HS-27A (cell line): ENCODE measurements at regions not wholly inside any gene's neighbourhood (a gene's known extent, or its start where the extent isn't known, plus 50 kb on each side); places are given as distances from the start of the nearest gene placed in this dataset.

Source experiments
- DNase-seq: peaks from one replicate; pipeline ENCODE4 v3.0.0-alpha.2; 2012; ENCODE audit warnings: low read depth, missing footprints

- no peak for DNase-seq
Observed at GRCh38 chr10:35739998-35740397, 97.9 kb upstream of the FZD8 start.

DNA sequence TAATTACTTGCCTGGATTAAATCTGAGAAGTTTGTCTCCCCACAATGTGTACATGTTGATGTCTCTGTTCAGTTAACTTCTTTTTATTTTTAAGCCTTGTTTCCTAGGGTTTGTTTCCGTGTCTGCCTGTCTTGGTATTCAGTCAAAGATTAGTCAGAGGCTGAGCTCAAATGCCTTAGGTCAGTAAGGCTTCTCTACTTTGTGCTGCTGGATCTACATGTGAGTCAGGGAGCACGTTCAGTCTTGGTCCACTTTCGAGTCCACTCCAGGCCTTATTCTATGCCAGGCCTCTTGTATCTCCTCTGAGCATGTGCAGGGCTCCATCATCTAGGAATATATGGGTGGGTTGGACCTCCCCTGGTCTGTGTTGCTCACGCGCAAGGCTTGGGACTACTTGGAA, 93.3 kb upstream of the FZD8 start:
- DNase-seq, result no peak

DNA sequence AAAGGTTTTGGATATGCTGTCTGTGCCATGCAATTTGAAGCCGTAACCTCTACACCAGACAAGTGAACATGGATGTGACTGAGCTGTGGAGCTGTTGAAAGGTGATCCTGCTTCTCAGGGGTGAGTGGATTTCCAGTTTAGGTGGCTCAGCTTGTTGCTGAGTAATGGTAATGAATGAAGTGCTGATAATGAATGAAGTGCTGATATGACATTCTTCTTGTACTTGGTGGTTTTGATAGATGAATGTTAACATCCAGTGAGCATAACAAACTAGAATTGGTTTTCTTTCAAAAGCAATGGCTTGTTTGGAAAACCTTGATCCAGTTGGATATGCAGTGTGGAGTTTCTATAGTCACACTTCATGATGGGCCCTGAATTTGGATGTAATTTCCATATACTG, 89.7 kb upstream of the FZD8 start:
- DNase-seq, result no peak

GRCh38 chr10:35728341-35728740, 86.2 kb upstream of the FZD8 start:
- DNase-seq, result no peak

DNA sequence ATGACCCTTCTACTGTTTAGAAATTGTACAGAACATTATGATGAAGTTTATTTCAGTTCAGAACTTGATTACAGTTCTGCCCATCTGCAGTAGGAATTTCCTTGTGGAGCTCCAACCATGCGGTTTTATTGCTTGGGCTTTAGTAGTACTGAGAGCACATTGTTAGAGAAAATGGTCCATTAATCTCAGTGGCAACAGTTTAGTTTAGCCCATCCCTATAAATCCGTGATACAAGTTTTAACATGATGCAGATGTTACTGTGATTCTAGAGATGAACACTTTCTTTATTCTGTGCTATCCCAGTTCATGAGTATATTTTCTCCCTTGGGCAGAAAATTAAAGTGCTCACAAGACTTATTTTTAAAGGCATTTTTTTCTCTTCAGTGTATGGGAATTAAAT, 84.8 kb upstream of the FZD8 start:
- DNase-seq, result no peak

DNA sequence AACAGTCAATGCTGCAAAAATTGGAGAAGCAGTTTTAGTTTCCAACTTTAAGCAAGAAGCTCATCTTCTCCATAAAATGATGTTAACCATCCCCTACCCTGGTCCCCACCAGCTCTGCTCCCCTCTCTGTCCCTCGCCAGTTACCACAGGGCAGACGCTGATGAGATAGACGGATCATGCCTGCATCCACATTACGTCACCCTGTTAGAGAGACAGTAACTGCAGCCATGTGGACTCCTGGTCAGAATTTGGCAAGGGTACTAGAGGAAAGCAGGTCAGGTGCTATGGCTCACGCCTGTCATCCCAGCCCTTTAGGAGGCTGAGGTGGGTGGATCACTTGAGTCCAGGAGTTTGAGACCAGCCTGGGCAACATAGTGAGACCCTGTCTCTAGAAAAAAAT, 81.9 kb upstream of the FZD8 start:
- DNase-seq, result no peak

DNA sequence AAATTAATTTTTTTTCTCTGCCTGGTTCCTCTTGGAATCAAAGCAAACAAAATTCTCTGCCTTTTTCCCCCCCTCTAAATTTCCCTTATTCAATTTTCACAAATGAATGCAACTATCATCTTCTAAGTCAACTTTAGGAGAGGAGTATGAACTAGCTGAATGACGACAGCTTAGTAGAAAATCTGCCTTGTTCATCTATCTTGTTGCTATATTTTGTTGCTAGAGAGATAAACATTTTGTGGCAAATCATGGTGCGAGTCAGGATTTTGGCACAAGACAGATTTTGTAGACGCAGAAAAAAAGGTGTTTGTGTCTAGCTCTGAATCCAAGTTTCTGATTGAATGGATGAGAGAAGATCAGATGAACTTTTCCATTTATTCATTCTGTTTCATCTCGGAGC, 81.0 kb upstream of the FZD8 start:
- no peak for DNase-seq

- no peak for DNase-seq
Observed at GRCh38 chr10:35722636-35723035, 80.5 kb upstream of the FZD8 start.

GRCh38 chr10:35722226-35722625, 80.1 kb upstream of the FZD8 start:
- no peak for DNase-seq

DNA sequence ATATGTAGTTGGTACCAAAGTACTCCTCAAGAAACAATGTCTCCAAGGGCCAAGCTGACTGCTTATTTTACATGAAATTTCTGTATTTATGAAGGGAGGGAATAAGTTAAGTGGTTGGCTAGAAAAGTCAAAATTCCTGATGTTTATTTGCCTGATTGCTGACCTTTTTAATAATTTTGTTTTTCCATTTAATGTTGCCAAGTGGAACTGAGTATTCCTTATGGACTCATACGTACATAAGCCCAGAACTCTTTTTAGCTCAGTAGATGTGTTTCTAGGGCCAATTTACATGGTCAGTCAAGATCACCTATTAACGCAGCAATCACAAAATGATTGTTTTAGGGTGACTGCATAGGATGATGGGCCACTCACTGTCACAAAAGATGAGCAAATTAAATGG, 78.3 kb upstream of the FZD8 start:
- DNase-seq, result no peak

GRCh38 chr10:35716776-35717175, 74.7 kb upstream of the FZD8 start:
- no peak for DNase-seq

GRCh38 chr10:35712486-35712885, 70.4 kb upstream of the FZD8 start:
- no peak for DNase-seq

GRCh38 chr10:35711615-35712411, 69.7 kb upstream of the FZD8 start:
- no peak for DNase-seq

GRCh38 chr10:35707642-35708425, 65.7 kb upstream of the FZD8 start:
- DNase-seq, result no peak

GRCh38 chr10:35706959-35707358, 64.9 kb upstream of the FZD8 start:
- no peak for DNase-seq

DNA sequence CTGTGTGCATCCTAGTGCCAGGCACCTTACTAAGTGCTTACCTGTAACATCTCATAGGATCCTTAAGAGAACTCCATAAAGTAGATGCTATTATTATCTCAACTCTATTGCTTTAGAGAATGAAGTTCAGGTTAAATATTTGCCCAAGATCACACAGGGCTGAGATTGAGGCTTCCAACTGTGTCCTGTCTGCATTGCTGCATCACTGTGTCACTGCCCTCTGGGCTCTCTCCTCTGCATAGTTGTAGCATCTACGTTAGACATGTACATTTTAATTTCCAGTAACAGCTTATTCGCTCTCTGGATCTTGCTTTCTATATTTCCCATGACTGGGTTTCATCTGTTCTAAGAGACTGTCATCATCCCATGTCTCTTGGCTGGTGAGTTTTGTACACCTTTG, 63.6 kb upstream of the FZD8 start:
- no peak for DNase-seq

- no peak for DNase-seq
Observed at GRCh38 chr10:35705051-35705450, 63.0 kb upstream of the FZD8 start.

GRCh38 chr10:35704401-35704800, 62.3 kb upstream of the FZD8 start:
- no peak for DNase-seq

- DNase-seq, result no peak
Observed at GRCh38 chr10:35700487-35700882, 58.4 kb upstream of the FZD8 start.

- DNase-seq, result no peak
Observed at GRCh38 chr10:35699848-35700486, 57.9 kb upstream of the FZD8 start.

DNA sequence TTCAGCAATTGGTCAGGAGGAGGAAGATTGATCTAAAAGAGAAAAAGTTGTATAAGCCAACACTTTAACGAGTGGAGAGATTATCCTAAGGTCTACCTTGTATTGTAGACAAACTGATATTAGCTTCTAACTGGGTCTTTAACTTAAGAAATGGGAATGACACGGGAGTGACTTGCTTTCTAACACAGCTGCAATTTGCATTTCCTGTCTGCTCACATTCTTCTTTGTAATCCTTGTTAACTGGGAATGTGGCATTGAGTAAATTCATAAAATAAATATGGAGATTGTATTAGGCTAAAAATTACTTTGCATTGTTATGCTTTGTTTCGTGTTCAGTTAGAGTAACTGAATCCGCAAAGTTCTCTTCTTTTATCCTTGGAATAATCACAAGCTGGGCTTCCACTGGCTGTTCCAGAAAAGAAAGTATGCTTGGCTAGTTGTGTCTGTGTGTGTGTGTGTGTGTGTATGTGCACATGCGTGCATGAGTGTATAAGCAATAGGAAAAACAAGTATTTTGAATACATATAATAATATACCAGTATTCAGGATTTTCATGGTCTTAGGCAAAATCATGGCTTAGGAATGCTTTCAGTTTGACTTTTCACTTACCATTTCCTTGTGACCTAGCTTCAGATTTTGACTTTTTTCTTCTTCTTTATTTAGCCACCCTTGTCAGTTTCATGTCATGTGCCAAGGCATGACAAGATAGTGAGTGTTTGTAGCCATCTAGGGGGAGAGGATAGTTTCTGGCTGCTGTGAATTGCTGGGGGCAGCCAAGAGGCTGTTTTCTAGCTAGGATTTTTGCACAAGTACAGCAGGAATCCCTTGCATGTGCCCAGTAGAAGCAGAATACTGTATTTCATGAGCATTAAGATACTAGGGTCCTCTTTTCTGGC, 54.5 kb upstream of the FZD8 start:
- no peak for DNase-seq

GRCh38 chr10:35693800-35694199, 51.7 kb upstream of the FZD8 start:
- DNase-seq, result no peak
